H1 (cell line): ENCODE measurements at regions not wholly inside any gene's neighbourhood (a gene's known extent, or its start where the extent isn't known, plus 50 kb on each side); places are given as distances from the start of the nearest gene placed in this dataset.

Source experiments
- BCL11A ChIP-seq, 2 experiments: IDR thresholded peaks; one replicate each; pipeline ENCODE4 v1.6.1; 2011; ENCODE audit warnings: low read depth in 2 of 2, low read length in 2 of 2, mild to moderate bottlenecking in 2 of 2
- CTCF ChIP-seq, 3 experiments: IDR thresholded peaks; 1 replicate in 2 of 3; 2 replicates in 1 of 3; pipeline versions ENCODE4 v1.5.1 to v1.6.1; 2011; ENCODE audit warnings: low read length in 3 of 3, mild to moderate bottlenecking in 3 of 3, inconsistent platforms in 2 of 3, low read depth in 1 of 3, moderate library complexity in 1 of 3; ENCODE audit not compliant: insufficient read depth in 1 of 3; ENCODE audit errors: control extremely low read depth in 1 of 3
- EGR1 ChIP-seq: IDR thresholded peaks from 2 replicates; pipeline ENCODE4 v1.6.1; 2011; ENCODE audit warnings: low read depth, low read length, borderline replicate concordance
- EZH2 ChIP-seq: fragments of 200-600 bp; sonication (generic); IDR thresholded peaks from 2 replicates; pipeline ENCODE4 v1.7.1; 2012; ENCODE audit warnings: low read depth, mild to moderate bottlenecking, moderate library complexity, low read length, inconsistent platforms; ENCODE audit not compliant: severe bottlenecking
- MAFK ChIP-seq: IDR thresholded peaks from 2 replicates; pipeline ENCODE4 v1.6.1; 2012; ENCODE audit warnings: low read depth, mild to moderate bottlenecking, improper control_type of control experiment, low read length
- POLR2A ChIP-seq, 2 experiments: IDR thresholded peaks; 1 replicate in 1 of 2; 2 replicates in 1 of 2; pipeline ENCODE4 v1.6.1; 2011; ENCODE audit warnings: low read depth in 2 of 2, low read length in 2 of 2, mild to moderate bottlenecking in 2 of 2; ENCODE audit errors: control extremely low read depth in 1 of 2
- RAD21 ChIP-seq, 2 experiments: IDR thresholded peaks in 1 of 2; conservative IDR thresholded peaks in 1 of 2; 2 replicates each; pipeline ENCODE4 v1.6.1; 2011; ENCODE audit warnings: low read depth in 2 of 2, low read length in 2 of 2, improper control_type of control experiment in 1 of 2, inconsistent platforms in 1 of 2, mild to moderate bottlenecking in 1 of 2, moderate library complexity in 1 of 2

GRCh38 chrX:102808336-102808735, 87.8 kb downstream of the GPRASP3 start:
- TF ChIP-seq MAFK: no peak
- no peak for TF ChIP-seq POLR2A (IDR thresholded peaks at IDR 0.05; ENCODE audit: control extremely low read depth in 1 of 2, low read depth in 2 of 2, low read length in 2 of 2)
- no peak for TF ChIP-seq EZH2
- TF ChIP-seq BCL11A (IDR thresholded peaks at IDR 0.05; ENCODE audit: low read depth in 2 of 2, low read length in 2 of 2): no peak
- no peak for TF ChIP-seq RAD21 (IDR thresholded peaks at IDR 0.05 in 1 of 2, conservative IDR thresholded peaks at IDR 0.05 in 1 of 2; ENCODE audit: low read depth in 2 of 2, low read length in 2 of 2)
- no peak for TF ChIP-seq CTCF (IDR thresholded peaks at IDR 0.05; ENCODE audit: control extremely low read depth in 1 of 3, insufficient read depth in 1 of 3, low read depth in 1 of 3, low read length in 3 of 3)
- TF ChIP-seq EGR1: no peak
